ENCODE measurements at regions not wholly inside any gene's neighbourhood (a gene's known extent, or its start where the extent isn't known, plus 50 kb on each side); places are given as distances from the start of the nearest gene placed in this dataset.
"Not testable (repeated sequence)": the region's sequence is repeated elsewhere in the genome, so short reads cannot be mapped to it uniquely, and the experiment has no call there.

DNA sequence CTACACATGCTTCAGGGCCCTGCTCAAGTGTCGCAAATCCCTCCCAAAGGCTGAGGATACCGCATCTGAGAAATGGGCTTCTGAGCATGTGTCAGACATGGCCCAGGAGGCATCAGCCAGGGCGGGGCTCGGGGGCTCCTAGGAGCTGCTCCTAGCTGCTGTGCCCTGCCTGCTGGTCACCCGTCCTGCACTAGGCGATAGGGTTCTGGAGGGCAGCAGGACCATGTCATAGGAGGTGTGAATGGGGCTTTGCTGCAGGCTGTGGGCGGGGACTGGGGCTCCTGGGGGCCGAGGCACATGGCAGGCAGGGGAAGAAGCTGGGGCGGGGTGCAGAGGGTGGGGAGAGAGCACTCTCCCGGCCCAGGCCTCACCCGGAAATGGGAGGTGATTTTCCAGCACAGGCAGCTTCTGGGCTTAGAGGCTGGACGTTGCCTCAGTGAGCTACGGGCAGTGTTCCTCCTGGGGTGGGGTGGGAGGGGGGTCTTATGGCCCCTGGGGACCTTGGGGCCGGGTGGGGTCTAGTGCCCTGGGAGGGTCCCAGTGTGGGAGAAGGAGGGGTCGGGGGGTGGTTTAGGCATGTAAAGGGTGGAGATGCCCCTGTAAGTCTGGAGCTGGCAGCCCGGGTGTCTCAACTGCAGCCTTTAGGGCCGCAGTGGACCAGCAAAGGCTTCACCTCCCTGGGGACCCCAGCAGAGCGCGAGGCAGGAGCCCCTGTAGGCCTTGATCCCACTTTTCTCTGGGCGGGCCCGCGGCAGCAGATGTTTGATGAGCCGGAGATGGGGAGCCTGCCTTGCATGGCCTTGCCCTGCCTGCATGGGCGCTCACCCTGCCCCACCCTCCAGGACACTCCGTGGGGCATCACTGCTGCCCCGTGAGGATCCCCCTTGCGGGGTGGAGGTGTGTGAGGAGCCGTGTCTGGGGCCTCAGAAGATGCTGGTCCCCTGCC is 98.6 kb upstream of the LRPAP1 start:
- TF ChIP-seq, protein P1, sequence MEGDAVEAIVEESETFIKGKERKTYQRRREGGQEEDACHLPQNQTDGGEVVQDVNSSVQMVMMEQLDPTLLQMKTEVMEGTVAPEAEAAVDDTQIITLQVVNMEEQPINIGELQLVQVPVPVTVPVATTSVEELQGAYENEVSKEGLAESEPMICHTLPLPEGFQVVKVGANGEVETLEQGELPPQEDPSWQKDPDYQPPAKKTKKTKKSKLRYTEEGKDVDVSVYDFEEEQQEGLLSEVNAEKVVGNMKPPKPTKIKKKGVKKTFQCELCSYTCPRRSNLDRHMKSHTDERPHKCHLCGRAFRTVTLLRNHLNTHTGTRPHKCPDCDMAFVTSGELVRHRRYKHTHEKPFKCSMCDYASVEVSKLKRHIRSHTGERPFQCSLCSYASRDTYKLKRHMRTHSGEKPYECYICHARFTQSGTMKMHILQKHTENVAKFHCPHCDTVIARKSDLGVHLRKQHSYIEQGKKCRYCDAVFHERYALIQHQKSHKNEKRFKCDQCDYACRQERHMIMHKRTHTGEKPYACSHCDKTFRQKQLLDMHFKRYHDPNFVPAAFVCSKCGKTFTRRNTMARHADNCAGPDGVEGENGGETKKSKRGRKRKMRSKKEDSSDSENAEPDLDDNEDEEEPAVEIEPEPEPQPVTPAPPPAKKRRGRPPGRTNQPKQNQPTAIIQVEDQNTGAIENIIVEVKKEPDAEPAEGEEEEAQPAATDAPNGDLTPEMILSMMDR (IDR thresholded peaks at IDR 0.05): no peak
- Mint-ChIP-seq H3K4me3 (no peak overlapping the region), H3K27ac (no peak overlapping the region), H3K9me3 (peaks cover 17% of the 10 kb centered on the region), H3K4me1 (peaks cover 51% of the 10 kb centered on the region), H3K36me3 (ENCODE audit: low read depth) (peaks cover 4% of the 10 kb centered on the region), H3K27me3 (ENCODE audit: low read depth, poor library complexity) (peaks cover 5% of the 10 kb centered on the region)
- DNase-seq: no peak

DNA sequence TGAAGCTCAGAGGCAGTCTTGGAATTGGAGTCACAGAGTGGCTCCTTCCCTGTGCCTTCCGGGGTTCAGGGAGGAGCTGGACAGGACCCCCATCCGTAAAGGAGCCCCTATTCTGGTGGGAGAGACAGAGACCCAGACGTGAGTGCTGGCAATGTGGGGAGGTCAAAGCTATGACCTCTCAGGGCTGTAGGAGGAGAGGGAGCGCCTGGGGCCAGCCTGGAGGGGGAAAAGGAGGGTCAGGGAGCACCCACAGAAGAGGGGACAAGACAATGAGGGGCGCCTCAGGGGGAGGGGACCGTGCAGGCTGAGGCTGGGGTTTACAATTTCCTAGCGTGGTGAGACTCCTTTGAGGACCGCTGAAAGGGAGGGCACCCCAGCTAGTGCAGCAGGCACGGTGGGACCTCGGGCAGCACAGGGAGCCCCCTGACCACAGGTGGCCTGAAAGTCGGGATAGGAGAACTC is 97.9 kb upstream of the LRPAP1 start:
- DNase-seq: no peak
- TF ChIP-seq, protein P1 (IDR thresholded peaks at IDR 0.05): no peak
- Mint-ChIP-seq H3K27me3 (ENCODE audit: low read depth, poor library complexity) (peaks cover 10% of the 10 kb centered on the region), H3K4me1 (peaks cover 51% of the 10 kb centered on the region), H3K27ac (no peak overlapping the region), H3K9me3 (peaks cover 13% of the 10 kb centered on the region), H3K4me3 (peak overlapping the region; percentile 30), H3K36me3 (ENCODE audit: low read depth) (peaks cover 4% of the 10 kb centered on the region)

DNA sequence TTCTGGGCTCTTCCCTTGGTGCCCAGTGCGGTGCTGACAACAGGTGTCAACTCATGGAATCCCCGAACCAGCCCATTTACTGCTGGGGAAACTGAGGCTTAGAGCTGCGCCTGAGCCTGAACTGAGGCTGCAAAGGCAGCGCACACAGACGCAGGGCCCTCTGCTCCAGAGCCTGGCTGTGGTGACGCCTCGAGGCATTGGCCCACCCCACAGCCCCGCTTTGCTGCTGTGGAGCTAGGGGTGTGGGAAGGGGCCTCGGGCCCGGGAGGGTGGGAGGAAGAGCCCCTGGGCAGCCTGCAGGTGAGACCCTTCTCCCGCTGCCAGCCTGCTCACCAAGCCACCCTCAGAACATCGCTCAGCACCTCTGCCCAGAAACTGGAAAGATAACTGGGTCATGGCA is 97.4 kb upstream of the LRPAP1 start:
- H3K27me3 Mint-ChIP-seq (ENCODE audit: low read depth, poor library complexity): peaks cover 10% of the 10 kb centered on the region
- H3K27ac Mint-ChIP-seq: no peak overlapping the region
- H3K4me1 Mint-ChIP-seq: peaks cover 51% of the 10 kb centered on the region
- TF ChIP-seq, protein P1 (IDR thresholded peaks at IDR 0.05): no peak
- H3K9me3 Mint-ChIP-seq: peaks cover 10% of the 10 kb centered on the region
- DNase-seq: no peak
- peaks cover 4% of the 10 kb centered on the region for H3K36me3 Mint-ChIP-seq (ENCODE audit: low read depth)
- peak overlapping the region; percentile 30 for H3K4me3 Mint-ChIP-seq

DNA sequence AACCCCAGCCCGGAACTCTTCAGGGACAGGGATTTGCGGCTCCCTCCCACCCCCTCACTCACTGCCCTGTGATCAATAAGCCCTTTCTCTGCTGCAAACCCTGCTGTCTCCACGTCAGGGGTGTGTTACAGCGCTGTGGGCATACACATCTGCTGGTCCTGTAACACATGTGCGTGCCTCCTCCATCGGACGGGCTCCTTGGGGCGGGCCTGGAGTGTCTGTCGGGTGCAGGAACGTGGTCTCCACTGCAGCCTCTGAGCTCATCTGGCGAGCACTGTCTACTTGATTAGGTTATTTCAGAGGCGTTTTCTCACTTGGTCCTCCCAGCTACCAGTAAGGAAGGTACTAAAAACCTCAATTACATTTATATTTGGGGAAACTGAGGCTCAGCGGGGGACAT is 97.0 kb upstream of the LRPAP1 start:
- H3K27ac Mint-ChIP-seq; H3K36me3 Mint-ChIP-seq (ENCODE audit: low read depth); DNase-seq; H3K27me3 Mint-ChIP-seq (ENCODE audit: low read depth, poor library complexity); H3K4me3 Mint-ChIP-seq; H3K9me3 Mint-ChIP-seq: not testable (repeated sequence)
- H3K4me1 Mint-ChIP-seq: peaks cover 48% of the 10 kb centered on the region

DNA sequence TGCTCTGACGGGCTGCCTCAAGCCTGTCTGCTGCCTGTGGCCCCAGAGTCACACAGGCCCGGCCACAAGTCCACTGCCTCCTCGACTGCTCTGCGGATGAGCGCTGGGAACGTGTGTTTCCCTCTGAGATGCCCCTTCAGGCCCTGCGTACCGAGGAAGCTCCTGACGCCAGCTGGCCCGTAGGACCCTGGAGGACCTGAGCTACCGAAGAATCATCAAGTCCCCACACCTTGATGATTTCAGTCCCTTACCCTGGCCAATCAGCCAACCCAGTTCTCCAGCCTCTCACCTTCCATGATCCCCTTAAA is 96.6 kb upstream of the LRPAP1 start:
- no peak for DNase-seq
- Mint-ChIP-seq H3K9me3 (peaks cover 10% of the 10 kb centered on the region), H3K27ac (no peak overlapping the region), H3K4me1 (peaks cover 52% of the 10 kb centered on the region), H3K36me3 (ENCODE audit: low read depth) (peaks cover 4% of the 10 kb centered on the region), H3K4me3 (no peak overlapping the region), H3K27me3 (ENCODE audit: low read depth, poor library complexity) (peaks cover 10% of the 10 kb centered on the region)
- TF ChIP-seq, protein P1 (IDR thresholded peaks at IDR 0.05): no peak

DNA sequence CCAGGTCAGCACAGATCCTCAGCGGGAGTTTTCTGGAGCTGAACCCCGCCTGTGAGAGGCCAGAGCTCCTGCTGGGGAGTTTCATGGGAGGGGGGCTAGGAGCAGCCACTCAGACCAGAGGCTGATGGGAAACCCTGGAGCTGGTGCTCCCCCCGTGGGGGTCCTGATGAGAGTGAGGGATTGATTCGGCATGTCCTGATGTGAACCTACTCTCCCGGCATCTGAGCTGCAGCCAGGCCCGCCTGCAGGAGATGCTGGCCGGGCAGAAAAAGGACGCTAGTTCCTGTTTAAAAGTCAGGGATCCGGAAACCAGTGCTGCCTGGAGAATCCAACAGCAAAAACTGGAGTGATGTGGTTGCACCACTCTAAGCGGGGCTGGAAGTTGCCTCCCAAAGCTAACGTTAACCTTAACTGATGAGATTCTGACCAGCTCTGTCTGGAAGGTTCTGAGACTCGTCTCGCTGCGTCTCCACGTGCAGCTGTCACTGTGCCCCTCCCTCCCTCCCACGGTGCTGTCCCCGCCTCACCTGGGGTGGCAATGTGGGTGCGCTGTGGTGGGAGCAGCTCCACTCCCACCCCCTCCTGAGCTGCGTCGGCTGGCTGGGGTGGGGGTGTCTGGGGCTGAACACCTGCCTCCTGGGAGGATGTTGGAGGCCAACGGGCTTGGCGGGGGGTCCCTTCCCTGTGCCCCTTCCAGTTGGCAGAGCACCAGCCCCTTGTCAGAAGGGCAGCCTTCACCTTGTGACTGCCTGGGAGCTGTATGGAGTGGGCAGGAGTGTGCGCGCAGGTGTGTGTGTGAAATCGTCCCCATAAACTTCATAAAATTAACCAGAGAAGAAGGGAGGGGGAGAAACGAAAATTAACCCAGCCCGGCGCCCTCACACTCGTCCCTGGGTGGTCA is 96.0 kb upstream of the LRPAP1 start:
- H3K36me3 Mint-ChIP-seq (ENCODE audit: low read depth); H3K9me3 Mint-ChIP-seq; H3K27ac Mint-ChIP-seq; H3K27me3 Mint-ChIP-seq (ENCODE audit: low read depth, poor library complexity); H3K4me3 Mint-ChIP-seq; DNase-seq: not testable (repeated sequence)
- H3K4me1 Mint-ChIP-seq: peaks cover 58% of the 10 kb centered on the region

DNA sequence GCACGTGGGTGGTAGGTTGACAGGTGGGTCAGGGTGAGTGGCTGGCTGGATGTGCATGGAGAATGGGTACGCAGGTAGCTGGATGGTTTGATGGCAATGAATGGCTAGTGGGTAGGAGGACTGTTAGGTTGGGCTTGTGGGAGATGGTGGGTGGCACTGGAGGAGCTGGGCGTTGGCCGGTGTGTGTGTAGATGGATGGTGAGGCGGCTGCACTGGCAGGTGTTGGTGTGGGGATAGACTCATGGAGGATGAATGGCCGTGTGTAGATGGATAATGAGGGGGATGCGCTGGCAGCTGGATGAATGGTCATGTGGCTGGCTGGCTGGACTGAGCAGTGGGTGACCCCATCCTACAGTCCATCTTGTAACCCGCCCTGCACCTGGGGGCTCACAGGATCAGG is 95.2 kb upstream of the LRPAP1 start:
- H3K27ac Mint-ChIP-seq; H3K36me3 Mint-ChIP-seq (ENCODE audit: low read depth); H3K27me3 Mint-ChIP-seq (ENCODE audit: low read depth, poor library complexity); H3K4me3 Mint-ChIP-seq; DNase-seq: not testable (repeated sequence)
- peaks cover 13% of the 10 kb centered on the region for H3K9me3 Mint-ChIP-seq
- H3K4me1 Mint-ChIP-seq: peaks cover 62% of the 10 kb centered on the region

DNA sequence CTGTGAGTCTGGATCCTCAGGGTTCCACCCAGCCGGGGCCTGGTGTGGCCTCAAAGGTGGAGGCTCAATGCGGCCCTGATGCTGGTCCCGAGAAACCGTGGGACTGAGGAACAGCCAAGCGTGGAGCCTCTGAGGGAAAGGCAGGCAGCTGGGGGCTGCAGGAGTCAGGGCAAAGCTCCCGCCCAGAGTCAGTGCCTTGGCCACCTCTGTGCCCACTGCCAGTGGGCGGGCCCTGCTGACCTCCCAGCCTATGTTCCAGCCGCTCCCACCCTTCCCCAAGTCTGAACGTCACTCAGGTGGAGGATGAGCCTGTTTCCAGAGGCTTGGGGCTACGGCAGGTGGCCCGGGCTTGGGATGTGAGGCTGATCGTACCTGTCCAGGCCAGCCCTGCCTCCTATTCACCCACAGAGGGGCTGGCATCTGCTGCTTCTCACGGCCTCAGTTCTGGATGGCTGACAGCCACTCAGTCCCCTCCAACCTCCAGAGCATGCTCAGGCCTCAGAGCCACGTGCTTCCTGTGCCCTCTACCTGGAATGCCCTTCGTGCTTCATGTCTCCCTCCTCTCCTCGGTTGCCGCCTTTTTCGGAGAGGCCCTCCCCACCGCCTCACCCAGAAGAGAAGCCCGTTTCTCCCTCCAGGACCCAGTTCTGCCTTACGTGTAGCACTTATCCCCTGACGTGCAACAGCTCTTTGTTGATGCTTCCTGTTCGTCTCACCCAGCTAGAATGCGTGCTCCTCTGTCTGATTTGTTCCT is 94.1 kb upstream of the LRPAP1 start:
- peaks cover 52% of the 10 kb centered on the region for H3K4me1 Mint-ChIP-seq
- not testable (repeated sequence) for DNase-seq

DNA sequence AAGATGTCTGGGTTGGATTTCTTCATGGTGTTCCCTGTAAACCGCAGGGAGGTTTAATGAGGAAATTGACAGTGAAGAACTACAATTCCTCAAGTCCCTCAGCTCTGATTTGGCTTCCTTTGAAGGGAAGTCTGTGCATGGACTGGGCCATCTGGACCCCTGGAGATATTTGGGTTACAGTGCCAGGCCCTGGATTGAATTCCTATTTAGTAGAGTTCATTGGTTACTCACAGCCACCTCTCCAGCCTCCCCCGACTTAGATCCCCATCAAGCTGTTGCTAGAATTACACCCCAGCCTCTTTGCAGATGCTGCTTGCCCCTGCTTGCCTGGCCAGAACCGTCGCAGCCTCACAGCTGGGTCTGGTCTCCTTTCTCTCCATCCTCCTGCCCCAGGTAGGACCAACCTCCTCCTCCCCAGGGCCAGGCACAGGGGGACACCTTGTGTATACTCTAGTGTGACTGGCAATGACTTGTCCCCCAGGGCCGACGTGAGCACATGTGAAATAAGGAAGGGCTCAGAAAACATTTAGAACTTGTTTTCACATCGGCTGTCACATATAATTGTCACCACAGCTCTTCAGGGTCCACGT is 93.2 kb upstream of the LRPAP1 start:
- Mint-ChIP-seq H3K9me3 (peaks cover 14% of the 10 kb centered on the region), H3K4me1 (peaks cover 53% of the 10 kb centered on the region), H3K27ac (peak overlapping the region; percentile 85), H3K4me3 (peak overlapping the region; percentile 62)
- not testable (repeated sequence) for H3K36me3 Mint-ChIP-seq (ENCODE audit: low read depth); DNase-seq; H3K27me3 Mint-ChIP-seq (ENCODE audit: low read depth, poor library complexity)

More for the DNA sequence above, 94.1 kb upstream of the LRPAP1 start:
- H3K27me3 Mint-ChIP-seq (ENCODE audit: low read depth, poor library complexity); H3K36me3 Mint-ChIP-seq (ENCODE audit: low read depth); H3K27ac Mint-ChIP-seq; H3K4me3 Mint-ChIP-seq: not testable (repeated sequence)
- peaks cover 14% of the 10 kb centered on the region for H3K9me3 Mint-ChIP-seq
